ENCODE measurements at regions not wholly inside any gene's neighbourhood (a gene's known extent, or its start where the extent isn't known, plus 50 kb on each side); places are given as distances from the start of the nearest gene placed in this dataset.

- TF ChIP-seq, protein P1, sequence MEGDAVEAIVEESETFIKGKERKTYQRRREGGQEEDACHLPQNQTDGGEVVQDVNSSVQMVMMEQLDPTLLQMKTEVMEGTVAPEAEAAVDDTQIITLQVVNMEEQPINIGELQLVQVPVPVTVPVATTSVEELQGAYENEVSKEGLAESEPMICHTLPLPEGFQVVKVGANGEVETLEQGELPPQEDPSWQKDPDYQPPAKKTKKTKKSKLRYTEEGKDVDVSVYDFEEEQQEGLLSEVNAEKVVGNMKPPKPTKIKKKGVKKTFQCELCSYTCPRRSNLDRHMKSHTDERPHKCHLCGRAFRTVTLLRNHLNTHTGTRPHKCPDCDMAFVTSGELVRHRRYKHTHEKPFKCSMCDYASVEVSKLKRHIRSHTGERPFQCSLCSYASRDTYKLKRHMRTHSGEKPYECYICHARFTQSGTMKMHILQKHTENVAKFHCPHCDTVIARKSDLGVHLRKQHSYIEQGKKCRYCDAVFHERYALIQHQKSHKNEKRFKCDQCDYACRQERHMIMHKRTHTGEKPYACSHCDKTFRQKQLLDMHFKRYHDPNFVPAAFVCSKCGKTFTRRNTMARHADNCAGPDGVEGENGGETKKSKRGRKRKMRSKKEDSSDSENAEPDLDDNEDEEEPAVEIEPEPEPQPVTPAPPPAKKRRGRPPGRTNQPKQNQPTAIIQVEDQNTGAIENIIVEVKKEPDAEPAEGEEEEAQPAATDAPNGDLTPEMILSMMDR (IDR thresholded peaks at IDR 0.05; ENCODE audit: borderline replicate concordance, insufficient read depth, low read depth, low read length), result no peak
- H3K4me3 ChIP-seq (ENCODE audit: low read depth, low read length), result no peak overlapping the region
These were observed 236.2 kb upstream of the EGLN3 start for GRCh38 chr14:34187061-34187460.

DNA sequence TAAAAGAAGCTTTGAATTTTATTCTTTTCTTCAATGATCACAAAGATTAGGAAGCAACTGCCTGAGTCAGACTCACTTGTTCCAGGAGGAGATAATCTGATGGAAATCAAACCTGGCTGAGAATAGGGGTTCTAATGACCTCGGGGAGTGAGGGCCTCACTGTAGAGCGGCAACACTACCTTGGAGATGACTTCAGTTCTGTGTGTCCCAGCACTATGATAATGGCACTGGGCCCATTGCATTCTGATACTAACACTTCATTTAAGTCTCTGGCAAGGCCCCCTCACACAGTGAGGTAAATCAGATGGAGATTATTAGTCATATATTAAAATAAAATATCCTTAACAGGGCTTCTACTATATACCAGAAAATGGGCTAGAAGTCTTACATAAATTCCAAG, 233.3 kb upstream of the EGLN3 start:
- H3K4me3 ChIP-seq (ENCODE audit: low read depth, low read length), result no peak overlapping the region
- TF ChIP-seq, protein P1 (IDR thresholded peaks at IDR 0.05; ENCODE audit: borderline replicate concordance, insufficient read depth, low read depth, low read length), result no peak

GRCh38 chr14:34183478-34183877, 232.6 kb upstream of the EGLN3 start:
- TF ChIP-seq, protein P1 (IDR thresholded peaks at IDR 0.05; ENCODE audit: borderline replicate concordance, insufficient read depth, low read depth, low read length), result no peak
- no peak overlapping the region for H3K4me3 ChIP-seq (ENCODE audit: low read depth, low read length)

- TF ChIP-seq, protein P1 (IDR thresholded peaks at IDR 0.05; ENCODE audit: borderline replicate concordance, insufficient read depth, low read depth, low read length), result no peak
- no peak overlapping the region for H3K4me3 ChIP-seq (ENCODE audit: low read depth, low read length)
These were observed 230.5 kb upstream of the EGLN3 start for GRCh38 chr14:34181338-34181737.

GRCh38 chr14:34180869-34181268, 230.0 kb upstream of the EGLN3 start:
- no peak overlapping the region for H3K4me3 ChIP-seq (ENCODE audit: low read depth, low read length)
- TF ChIP-seq, protein P1 (IDR thresholded peaks at IDR 0.05; ENCODE audit: borderline replicate concordance, insufficient read depth, low read depth, low read length), result no peak

DNA sequence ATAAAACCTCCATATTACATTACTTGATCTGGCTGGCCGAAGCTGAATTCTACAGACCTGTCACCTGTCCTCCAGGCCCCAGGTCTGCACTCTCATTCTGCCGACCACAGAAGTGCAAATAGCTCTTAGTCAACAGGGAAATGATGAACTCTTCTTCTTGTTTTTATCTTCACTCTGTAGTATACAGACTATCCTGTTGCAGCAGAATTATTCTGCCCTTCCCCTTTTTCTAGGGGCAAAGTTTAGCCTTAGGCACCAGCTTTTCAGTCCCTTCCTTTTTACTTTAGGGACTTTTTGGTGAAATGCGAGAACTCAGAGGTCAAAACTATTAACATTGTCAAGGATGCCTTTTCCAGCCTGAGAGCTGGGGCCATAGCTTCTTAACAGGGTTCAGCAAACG, 229.6 kb upstream of the EGLN3 start:
- H3K4me3 ChIP-seq (ENCODE audit: low read depth, low read length), result no peak overlapping the region
- TF ChIP-seq, protein P1 (IDR thresholded peaks at IDR 0.05; ENCODE audit: borderline replicate concordance, insufficient read depth, low read depth, low read length), result no peak

DNA sequence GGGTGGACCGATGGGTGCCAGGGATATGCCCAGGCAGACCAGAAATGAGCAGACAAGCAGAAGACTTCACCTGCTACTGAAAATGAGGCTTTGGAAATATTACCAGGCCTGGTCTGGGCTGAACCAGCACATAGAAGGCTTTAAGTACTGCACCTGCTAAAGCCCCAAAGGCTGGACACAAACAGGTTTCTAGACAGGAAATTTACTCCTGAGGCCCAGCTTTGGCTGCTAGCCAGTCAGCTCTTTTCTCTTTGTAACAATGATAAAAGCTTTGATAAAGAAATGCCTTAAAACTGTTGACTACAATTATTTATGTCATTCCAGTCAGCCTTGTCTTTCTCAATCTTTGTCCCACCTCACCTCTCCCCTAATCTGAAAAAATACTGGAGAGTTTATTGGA, 228.9 kb upstream of the EGLN3 start:
- TF ChIP-seq, protein P1 (IDR thresholded peaks at IDR 0.05; ENCODE audit: borderline replicate concordance, insufficient read depth, low read depth, low read length), result no peak
- H3K4me3 ChIP-seq (ENCODE audit: low read depth, low read length), result no peak overlapping the region
